CD4-positive, alpha-beta T cell treated with Interleukin-6 for 4 hours (primary cell): ENCODE measurements at regions not wholly inside any gene's neighbourhood (a gene's known extent, or its start where the extent isn't known, plus 50 kb on each side); places are given as distances from the start of the nearest gene placed in this dataset.
"Not testable (repeated sequence)": the region's sequence is repeated elsewhere in the genome, so short reads cannot be mapped to it uniquely, and the experiment has no call there.

Experiments
- DNase-seq: peaks from one replicate; pipeline ENCODE4 v3.0.0-alpha.2; 2020; ENCODE audit warnings: mixed read lengths

DNA sequence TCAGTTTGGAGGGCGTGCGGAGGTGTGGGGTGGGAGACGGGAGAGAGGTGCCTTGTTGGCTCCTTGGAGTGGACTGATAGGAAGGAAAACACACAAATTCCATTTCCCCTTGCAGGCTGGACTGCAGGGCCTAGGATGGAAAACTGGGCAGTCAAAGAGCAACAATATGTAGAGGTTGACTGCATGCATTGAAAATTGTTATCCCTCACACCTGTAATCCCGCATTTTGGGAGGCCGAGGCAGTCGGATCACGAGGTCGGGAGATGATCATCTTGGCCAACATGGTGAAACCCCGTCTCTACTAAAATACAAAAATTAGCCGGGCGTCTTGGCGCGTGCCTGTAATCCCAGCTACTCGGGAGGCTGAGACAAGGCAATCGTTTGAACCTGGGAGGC, 128.2 kb downstream of the PPIAL4G start:
- no peak for DNase-seq

DNA sequence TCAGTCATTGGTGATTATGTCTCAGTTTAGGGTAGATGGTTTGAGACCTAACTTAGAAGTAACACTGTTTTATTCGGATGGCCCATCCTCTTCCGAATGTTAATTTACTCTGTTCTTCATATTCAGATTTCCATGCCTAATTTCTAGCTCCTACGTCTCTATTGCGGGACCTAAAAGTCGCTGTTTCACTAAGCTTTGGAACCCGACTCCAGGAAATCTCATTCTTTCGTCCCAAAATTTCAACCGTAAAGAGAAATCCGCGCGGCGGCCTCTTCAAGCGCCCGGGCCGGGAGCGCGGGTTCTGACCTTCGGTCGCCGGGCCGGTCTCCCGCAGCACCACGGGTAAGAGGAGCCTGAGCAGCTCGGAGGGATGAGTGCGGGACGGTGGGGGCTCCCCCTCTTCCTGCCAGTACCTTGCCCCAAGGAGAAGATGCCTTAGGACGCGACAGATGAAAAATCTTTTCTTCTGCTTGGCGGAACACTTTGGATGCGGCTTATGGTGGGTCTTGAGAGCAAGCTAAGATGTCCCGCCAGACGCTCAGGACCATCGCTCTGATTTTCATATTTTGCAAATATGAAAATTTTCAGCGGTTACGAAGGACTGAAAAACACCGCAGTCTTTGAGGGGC, 128.7 kb downstream of the PPIAL4G start:
- no peak for DNase-seq

DNA sequence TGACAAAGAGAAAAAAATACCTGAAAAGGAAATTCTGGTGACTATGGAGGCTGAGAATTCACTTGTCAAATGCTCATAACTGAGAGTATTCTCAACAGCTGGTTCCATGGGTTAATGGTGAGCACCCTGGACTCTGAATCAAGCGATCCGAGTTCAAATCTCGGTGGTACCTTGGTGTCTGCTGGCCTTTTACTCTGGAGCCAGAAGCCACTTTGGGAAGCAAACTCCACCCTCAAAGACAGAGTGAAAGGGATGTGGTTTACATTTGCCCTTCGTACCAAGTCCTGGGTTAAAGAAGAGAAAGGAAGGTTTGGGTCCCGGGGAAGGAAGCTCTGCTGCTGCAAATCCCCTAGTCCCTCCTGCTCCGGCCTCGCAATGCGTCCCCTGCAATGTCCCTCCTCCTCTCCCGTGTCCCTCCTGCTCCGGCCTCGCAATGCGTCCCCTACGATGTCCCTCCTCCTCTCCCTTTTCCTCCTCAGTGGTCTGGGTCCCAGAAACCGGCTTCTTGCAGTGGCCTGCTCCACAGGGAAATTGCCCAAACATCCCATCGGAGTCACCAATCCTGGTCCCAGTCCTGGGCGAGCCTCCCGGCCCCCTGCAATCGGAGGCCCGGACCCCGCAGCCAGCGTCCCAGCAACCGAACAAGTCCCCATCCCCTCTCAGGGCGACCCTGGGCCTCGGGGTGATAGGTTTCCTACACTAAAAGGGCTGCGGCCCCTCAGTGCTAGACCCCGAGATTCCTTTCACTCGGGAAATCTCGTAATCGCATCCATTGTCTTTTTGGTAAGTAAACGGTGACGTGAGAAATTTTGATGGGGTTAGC, 129.4 kb downstream of the PPIAL4G start:
- no peak for DNase-seq

DNA sequence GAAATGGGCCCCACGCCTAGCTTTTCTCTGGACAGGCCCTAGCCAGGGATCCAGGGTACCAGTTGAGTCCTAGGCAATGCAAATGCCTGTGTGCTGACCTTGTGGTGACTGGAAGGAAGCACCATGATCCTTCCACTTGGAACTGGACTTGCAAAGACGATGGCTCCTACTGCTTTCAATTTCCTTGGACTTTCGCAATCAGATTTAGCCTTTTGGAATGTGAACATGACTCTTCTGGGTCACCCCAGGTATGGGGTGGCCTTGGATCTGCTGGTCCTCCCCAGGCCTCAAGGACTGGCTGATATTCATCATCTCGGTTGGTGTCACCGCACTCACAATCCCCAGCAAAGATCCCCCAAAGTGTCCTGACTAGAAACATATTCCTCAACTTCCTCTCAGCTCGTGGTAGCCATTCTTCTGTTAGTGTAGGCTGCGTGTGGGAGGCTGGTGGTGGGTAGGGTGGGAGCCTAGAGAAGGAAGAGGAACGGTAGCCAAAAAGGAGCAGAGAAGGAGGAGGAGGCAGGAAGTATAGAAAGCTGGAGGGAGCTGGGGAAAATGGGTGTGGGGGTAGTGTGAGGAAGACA, 130.5 kb downstream of the PPIAL4G start:
- DNase-seq, result no peak

DNA sequence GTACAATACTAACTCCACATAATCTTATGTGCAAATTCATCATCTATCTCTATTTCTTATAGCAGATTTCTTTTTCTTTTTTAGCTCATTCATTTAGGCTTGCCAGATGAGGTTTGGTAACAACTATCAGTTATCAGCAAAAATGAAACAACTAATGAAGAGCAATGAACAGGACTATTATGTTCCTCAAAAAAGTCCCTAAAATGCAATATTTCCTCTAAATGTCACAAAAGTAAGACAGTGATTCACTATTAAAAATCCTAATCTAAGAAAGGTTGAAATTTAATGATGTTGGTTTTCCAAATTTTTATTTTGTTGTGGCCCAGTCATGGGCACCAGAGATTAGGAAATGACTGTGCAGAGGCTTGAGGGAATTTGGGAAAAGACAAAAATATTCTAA, 135.3 kb downstream of the PPIAL4G start:
- DNase-seq, result no peak

DNA sequence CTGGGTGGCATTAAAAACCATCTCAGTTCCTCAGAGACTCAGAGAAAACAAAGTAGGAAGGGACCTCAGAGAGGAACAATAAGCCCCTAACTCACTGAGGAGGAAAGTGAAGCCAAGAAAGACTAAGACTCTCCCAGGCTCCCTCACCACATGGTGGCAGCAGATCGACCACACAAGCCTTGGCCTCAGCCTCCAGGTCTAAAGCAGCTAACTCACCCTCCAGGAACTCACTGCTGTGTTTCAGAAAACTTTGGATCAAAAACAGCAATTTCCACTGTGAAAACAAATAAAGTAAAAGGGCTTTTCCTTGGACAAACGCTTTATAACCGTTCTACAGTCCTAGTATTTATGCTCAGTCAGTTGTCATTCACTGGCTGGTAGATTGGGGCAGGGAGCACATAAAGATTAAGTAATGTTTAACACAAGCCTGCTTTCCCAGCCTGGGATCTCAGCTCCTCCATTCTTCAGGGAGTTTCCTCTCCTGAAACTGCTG, 137.4 kb downstream of the PPIAL4G start:
- peak; percentile 45 for DNase-seq

DNA sequence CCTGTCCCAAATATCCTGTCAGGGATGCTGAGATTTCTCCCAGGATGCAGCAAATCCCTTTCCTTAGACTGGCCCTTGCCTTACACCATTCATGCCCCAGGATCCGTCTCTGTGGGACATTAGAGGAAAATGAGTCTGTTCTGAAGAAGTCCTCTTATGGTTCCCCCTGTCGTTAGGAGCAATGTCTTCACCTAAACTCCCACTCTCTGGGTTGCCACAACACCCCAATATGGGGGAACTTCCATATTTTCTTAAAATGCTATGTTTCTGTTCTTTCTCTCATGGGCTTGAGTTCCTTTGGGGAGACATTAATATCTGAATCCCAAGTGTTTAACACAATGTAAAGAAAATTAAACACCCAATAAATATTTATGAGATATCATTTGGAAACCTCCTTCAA, 138.5 kb downstream of the PPIAL4G start:
- not testable (repeated sequence) for DNase-seq

DNA sequence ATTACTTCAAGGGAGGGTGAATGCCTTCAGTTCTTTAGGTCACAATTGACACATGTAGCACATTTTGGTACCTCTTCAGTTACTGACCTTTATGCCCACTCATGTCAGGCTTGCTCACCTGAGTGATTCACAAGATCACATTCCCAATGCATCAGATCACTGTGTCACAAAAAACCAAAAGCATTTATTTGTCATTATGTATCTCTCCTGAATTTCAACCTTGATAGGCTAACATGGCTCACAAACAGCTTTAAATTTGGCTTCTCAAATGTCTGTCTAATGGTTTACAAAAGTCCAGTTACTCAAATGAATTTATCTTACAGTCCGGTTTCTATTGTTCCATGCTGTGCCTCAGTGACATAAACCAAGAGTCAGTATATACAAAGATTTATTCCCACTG, 141.4 kb downstream of the PPIAL4G start:
- not testable (repeated sequence) for DNase-seq

DNA sequence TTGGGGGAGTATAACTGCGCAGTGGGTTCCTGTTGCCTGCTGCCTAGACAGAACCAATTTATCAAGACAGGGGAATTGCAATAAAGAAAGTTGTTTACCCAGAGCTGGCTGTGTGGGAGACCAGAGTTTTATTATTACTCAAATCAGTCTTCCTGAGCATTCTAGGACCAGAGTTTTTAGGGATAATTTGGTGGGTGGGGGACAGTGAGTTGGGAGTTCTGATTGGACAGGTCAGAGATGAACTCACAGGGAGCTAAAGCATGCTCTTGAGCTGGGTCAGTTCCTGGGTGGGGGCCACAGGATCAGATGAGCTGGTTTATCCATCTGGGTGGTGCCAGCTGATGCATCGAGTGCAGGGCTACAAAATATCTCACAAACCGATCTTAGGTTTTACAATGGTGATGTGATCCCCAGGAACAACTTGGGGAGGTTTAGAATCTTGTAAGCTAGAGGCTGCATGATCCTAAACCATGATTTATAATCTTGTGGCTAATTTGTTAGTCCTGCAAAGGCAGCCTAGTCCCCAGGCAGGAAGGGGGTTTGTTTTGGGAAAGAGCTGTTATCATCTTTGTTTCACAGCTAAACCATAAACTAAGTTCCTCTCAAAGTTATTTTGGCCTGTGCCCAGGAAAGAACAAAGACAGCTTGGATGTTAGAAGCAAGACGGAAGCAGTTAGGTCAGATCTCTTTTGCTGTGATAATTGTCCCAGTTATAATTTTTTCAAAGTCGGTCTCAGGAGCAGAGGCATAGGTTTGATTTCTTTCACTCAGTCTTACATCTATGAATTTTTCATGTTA, 146.8 kb downstream of the PPIAL4G start:
- not testable (repeated sequence) for DNase-seq

DNA sequence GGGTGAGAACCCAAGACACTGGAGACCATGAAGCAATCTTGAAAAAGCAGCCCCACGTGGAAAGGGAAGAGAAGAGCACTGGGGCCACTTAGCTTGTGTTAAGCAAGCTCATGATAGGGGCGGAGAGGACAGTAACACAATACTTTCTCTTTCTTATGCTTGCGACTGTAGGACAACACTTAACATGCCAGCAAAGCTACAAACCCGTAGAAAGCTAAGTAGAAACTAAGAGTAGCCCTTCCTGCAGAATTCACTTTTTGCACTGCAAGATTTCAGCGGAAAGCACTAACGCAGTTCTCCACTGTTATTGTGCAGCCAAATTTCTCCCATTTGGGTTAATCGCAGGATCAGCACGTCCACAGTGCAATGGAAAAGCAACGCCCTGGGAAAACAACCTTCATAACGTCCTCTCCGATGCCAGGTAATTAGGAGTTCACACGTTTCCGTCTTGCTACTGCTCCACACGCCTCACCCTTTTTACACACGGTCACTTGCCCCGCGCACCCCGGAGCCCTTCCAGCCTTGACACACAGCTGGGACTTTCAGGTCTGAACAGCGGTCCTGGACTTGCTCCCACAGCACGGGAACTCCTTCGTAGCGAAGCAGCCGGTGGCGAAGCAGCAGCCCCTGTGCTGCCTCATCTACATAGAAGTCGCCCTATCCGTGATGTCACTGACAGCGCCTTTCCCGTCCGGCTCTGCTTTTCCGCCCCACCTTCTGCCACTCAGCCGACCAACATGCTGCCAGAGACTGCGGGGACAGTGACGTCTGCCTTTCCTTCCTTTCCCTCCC, 148.6 kb downstream of the PPIAL4G start:
- DNase-seq, result peak; percentile 69

DNA sequence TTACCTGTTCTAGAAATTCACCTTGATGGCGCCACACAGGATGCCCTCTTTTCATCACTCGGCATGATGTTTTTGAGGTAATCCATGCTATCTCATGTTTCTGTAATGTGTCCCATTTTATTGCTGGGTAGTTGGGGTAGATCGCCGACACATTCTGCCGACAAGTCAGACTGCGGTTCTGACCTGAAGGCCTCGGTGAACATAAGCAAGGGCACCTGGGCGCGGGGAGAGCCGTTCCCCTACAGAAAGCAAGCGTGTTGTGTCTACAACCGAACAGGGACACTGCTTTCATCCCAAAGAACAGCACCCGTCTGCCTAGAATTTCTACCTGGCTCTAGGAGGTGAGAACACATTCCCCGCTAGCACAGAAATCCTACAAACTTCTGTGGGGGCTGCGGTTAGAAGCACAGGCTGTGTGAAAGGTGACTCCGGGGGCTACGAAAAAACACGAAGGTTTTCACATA, 149.2 kb downstream of the PPIAL4G start:
- DNase-seq, result peak; percentile 5

DNA sequence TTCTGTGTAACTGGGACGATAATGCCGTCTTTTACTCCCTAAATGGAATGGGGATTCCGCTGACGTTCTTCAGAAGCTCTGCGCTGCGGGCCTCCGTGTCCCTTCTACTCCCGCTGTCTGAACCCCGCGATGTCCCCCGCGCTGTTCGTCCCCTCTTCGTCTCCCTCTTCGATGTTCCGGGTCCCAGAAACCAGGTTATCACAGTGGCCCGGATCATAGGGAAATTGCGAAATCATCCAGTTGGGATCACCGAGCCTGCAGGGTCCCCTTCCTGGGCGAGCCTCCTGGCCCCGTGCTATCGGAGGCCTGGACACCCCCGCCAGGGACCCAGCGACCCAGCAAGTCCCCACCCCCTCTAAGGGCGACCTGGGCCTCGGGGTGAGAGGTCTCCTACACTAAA, 154.2 kb downstream of the PPIAL4G start:
- DNase-seq, result no peak

DNA sequence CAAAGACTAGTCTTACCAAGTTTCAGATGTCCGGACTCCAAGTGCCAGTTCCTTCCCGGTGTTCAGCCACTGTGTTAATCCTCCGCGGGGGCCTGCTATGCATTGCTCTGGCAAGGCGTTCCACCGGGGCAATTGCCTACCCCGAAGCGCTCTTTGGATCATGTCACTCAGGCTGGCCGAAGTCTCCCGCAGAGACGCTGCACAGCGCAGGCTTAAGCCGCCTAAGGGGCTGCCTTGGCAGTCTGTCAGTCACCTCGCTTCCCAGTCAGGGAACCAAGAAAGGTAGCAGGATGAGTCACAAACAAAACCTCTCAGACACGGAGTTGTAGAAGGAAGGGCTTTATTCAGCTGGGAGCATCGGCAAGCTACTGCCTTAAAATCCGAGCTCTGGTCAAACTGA, 158.1 kb downstream of the PPIAL4G start:
- not testable (repeated sequence) for DNase-seq

DNA sequence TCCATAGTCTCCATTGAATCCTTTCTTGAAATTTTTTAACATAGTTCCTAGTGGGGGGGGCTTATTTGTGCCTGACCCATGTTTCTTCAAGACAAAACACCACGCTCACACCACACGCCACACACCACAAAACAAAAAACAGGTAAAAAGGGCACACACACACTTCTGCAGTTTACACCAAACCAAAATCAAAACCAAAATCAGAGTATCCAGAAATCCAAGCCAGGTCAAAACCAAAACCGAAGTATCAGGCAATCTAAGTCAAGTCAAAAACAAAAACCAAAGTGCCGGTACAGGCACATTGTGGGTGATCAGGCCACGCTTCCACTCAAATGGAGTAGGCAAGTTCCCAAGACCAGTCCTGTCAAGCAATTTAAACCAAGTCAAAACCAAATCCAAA, 158.6 kb downstream of the PPIAL4G start:
- not testable (repeated sequence) for DNase-seq

DNA sequence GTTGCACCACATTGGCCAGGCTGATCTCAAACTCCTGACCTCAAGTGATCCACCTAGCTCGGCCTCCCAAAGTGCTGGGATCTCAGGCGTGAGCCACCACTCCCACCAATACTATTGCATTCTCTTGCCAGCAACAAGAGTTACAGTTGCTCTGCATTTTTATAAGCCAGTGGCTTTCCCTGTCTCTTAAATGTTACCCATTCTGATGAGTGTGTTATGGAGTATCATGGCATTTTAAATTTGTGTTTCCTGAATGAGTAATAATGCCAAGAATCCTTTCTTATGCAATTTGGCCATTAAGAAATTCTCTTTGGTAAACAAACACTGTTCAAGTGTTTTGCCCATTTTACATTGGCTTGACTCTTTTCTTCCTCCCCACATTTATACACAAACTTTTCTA, 163.0 kb downstream of the PPIAL4G start:
- DNase-seq, result not testable (repeated sequence)

DNA sequence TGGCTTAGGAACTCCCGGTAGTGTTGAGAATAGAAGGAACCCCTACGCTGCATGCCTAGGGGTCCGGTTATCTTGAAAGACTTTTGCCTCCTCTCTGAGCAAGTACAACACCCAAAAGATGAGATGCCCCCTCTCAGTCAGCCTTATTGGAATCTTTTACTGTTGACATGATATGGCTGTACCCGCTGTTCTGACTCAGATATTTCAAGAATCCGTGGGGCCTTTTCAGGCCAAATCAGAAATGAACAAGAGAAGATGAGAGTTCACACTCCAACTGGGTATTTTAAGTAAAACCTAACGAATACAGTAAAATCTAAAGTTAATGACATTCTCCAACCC, 164.2 kb downstream of the PPIAL4G start:
- DNase-seq, result no peak

DNA sequence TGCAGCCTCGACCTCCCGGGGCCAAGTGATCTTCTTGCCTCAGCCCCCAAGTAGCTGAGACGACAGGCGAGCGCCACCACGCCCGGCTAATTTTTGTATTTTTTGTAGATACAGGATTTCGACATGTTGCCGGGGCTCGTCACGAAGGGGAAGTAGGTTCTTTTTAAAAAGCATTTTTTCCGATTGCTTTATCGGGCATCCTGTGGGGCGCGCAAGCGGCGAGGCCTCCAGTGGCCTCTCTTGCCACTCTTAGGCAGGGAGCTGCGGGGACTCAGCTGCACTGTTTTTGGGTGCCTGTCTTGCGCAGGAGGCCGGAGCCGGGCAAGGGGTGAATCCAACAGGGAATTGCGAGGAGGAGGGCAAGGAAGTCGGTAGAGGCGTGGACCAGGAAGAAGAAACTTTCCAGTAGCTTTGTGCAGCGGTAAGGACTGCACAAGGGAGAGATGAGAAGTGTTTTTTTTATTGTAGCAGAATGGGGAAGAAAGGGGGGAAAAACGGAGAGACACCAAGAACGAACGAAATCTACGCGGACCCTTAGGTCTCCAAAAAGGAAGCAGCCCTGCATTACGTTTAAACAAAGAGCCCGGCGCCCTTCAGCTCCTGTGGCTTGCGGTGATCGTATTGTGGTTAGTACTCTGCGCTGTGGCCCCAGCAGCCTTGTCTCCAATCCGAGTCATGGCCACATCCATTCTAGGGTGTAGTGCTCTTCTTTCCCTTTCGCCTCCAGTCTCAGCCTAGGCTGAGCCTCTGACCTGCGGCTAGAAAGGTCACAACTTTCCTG, 164.8 kb downstream of the PPIAL4G start:
- DNase-seq, result peak; percentile 67

DNA sequence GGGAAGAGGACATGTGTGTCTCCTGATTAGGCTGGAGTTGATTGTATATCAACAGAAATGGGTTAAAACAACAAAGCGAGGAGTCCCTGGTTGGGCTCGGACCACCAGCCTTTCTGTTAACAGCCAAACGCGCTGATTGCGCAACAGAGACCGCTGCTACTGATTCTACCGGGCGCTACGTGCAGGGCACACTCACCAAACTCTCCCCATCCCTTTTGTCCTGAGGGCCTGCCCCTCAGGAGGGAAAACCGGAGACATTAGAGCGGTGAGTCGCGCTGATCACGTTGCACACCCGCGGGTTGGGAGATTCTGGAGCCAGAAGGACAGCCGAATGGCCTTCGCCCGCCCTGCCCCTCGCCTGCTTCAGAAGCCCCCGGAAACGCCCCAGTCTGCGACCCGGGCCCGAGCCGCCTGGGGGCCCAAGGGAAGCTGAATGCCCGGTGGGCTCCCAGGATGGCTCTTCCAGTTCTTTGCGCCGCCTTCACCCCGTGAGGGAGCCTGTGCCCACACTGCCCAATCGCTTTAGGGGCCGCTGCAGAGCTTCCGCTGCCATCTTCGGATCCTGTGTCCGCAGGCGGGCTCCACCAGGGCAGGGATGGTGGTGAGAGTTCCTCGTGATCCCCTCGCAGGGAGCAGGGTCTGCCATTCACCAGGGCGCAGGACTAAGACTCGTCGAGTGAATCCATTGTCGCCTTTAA, 165.4 kb upstream of the NBPF11 start:
- no peak for DNase-seq

DNA sequence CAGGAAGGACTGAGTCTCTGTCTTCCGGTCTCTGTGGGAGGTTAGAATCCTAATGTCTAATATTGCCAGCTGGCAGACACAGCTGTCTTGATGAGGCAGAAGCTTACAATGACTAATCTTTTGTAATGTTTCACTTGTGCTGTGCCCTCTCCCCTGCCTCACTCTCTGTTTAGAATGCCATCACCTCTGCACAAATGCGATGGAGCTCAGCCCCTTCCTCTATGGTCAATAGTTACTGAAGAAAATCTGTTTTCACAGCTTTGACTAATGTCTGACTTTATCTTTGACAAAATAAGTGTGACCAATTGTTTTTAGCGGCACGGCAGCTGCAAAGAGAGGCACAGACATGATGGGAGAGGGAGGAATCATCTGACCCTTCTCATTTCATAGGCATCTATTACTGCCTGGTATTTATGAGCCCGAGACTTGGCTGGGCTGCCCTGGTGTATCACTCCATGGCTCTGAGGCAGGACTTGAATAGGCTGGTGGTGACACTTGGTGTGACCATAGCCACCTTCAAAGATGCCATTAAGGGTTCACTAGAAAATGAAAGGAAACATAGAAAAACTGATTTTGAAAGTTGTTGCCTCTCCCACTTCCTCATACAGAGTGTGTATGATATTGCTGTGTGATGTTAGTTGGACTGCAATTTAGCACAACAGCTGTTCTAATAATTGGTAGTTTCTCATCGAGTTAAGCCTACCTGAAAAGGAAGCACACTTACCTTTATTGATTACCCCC, 163.2 kb upstream of the NBPF11 start:
- DNase-seq, result no peak

DNA sequence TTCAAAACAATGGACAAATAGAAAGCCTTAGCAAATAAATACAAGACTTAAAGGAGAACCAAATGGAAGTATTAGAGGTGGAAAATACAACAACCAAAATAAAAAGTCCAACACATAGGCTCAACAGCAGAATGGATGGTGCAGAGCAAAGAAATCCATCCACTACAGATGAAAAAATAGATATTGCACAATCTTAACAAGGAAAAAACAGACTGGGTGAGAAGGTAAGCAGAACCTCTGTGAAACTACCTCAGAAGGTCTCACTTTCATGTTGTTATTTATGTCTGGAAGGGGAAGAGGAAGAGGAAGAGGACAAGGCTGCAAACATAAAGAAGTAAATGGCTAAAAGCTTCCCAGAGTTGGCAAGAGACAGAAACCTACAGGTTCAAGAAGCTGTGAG, 158.7 kb upstream of the NBPF11 start:
- no peak for DNase-seq
